Osteoblast (primary cell): ENCODE measurements at regions not wholly inside any gene's neighbourhood (a gene's known extent, or its start where the extent isn't known, plus 50 kb on each side); places are given as distances from the start of the nearest gene placed in this dataset.

ENCODE experiments used
- DNase-seq: peaks from one replicate; pipeline ENCODE4 v3.0.0; 2011; ENCODE audit warnings: low spot score, mixed read lengths; ENCODE audit not compliant: insufficient read length; ENCODE audit errors: missing footprints
- H2AFZ ChIP-seq: 2 replicates; pipeline ENCODE4 v1.6.0; 2011; ENCODE audit warnings: mild to moderate bottlenecking, low read length
- H3K27ac ChIP-seq: 2 replicates; pipeline ENCODE4 v1.5.1; 2011; ENCODE audit warnings: mild to moderate bottlenecking, low read depth, low read length, moderate library complexity
- H3K27me3 ChIP-seq: 2 replicates; pipeline ENCODE4 v1.6.0; 2012; ENCODE audit warnings: mild to moderate bottlenecking, control low read depth, inconsistent platforms, low read length, moderate library complexity; ENCODE audit not compliant: insufficient read depth
- H3K36me3 ChIP-seq: 2 replicates; pipeline ENCODE4 v1.5.1; 2011; ENCODE audit warnings: mild to moderate bottlenecking, low read length, control low read depth, moderate library complexity; ENCODE audit not compliant: insufficient read depth
- H3K4me1 ChIP-seq: 2 replicates; pipeline ENCODE4 v1.5.1; 2011; ENCODE audit warnings: mild to moderate bottlenecking, low read length, control low read depth, moderate library complexity; ENCODE audit not compliant: insufficient read depth
- H3K4me2 ChIP-seq: 2 replicates; pipeline ENCODE4 v1.6.0; 2011; ENCODE audit warnings: mild to moderate bottlenecking, low read length; ENCODE audit not compliant: insufficient read depth
- H3K4me3 ChIP-seq: fragments of 200-600 bp; sonication (generic); 3 replicates; pipeline ENCODE4 v1.5.1; 2012; ENCODE audit warnings: mild to moderate bottlenecking, low read length, inconsistent platforms; ENCODE audit not compliant: insufficient read depth
- H3K79me2 ChIP-seq: 2 replicates; pipeline ENCODE4 v1.6.0; 2012; ENCODE audit warnings: mild to moderate bottlenecking, low read length, control low read depth, inconsistent platforms; ENCODE audit not compliant: insufficient read depth
- H3K9me3 ChIP-seq: 2 replicates; pipeline ENCODE4 v1.5.1; 2011; ENCODE audit warnings: low read depth, low read length, control low read depth
- H4K20me1 ChIP-seq: 2 replicates; pipeline ENCODE4 v1.6.0; 2012; ENCODE audit warnings: mild to moderate bottlenecking, low read length, control low read depth; ENCODE audit not compliant: insufficient read depth
- TF ChIP-seq, protein P1 (sequence below): IDR thresholded peaks from 2 replicates; pipeline ENCODE4 v1.5.1; 2011; ENCODE audit warnings: mild to moderate bottlenecking, low read depth, low read length, moderate library complexity; ENCODE audit errors: extremely low read depth

- Histone ChIP-seq H3K4me1 (no peaks in the 10 kb centered on the region), H4K20me1 (no peaks in the 10 kb centered on the region), H3K4me3 (no peak overlapping the region), H3K4me2 (no peak overlapping the region), H3K9me3 (peaks cover 7% of the 10 kb centered on the region), H2AFZ (no peak overlapping the region), H3K36me3 (no peaks in the 10 kb centered on the region), H3K27ac (no peak overlapping the region), H3K27me3 (no peaks in the 10 kb centered on the region), H3K79me2 (no peaks in the 10 kb centered on the region)
- DNase-seq, result no peak
- TF ChIP-seq, protein P1, sequence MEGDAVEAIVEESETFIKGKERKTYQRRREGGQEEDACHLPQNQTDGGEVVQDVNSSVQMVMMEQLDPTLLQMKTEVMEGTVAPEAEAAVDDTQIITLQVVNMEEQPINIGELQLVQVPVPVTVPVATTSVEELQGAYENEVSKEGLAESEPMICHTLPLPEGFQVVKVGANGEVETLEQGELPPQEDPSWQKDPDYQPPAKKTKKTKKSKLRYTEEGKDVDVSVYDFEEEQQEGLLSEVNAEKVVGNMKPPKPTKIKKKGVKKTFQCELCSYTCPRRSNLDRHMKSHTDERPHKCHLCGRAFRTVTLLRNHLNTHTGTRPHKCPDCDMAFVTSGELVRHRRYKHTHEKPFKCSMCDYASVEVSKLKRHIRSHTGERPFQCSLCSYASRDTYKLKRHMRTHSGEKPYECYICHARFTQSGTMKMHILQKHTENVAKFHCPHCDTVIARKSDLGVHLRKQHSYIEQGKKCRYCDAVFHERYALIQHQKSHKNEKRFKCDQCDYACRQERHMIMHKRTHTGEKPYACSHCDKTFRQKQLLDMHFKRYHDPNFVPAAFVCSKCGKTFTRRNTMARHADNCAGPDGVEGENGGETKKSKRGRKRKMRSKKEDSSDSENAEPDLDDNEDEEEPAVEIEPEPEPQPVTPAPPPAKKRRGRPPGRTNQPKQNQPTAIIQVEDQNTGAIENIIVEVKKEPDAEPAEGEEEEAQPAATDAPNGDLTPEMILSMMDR, result no peak
Observed at GRCh38 chr16:5882087-5882640, 784.6 kb upstream of the EEF2KMT start.

DNA sequence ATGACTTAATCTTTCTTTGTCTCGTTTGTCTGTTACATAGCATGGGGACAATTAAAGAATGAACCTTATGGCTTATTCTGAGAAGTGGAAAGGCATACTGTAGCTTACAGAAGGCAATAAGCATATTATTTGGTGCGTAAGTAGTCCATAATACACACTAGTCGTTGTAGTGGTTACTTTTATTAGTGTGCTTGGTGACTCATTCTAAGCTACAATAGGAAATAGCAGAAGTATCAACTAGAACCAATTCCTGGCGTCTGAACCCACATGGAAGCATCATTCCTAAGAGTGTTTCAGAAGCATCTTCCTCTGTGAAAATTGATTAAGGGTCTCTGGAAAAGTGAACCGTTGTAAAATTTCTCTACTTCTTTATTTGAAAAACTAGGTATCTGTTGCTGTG, 777.8 kb upstream of the EEF2KMT start:
- no peaks in the 10 kb centered on the region for H4K20me1 ChIP-seq
- H3K27me3 ChIP-seq, result no peaks in the 10 kb centered on the region
- no peaks in the 10 kb centered on the region for H3K4me1 ChIP-seq
- no peak for DNase-seq
- peaks cover 7% of the 10 kb centered on the region for H3K9me3 ChIP-seq
- H3K27ac ChIP-seq, result no peak overlapping the region
- H3K36me3 ChIP-seq, result no peaks in the 10 kb centered on the region
- no peak overlapping the region for H2AFZ ChIP-seq
- no peaks in the 10 kb centered on the region for H3K79me2 ChIP-seq
- TF ChIP-seq, protein P1, result no peak
- H3K4me2 ChIP-seq, result no peak overlapping the region
- H3K4me3 ChIP-seq, result no peak overlapping the region

DNA sequence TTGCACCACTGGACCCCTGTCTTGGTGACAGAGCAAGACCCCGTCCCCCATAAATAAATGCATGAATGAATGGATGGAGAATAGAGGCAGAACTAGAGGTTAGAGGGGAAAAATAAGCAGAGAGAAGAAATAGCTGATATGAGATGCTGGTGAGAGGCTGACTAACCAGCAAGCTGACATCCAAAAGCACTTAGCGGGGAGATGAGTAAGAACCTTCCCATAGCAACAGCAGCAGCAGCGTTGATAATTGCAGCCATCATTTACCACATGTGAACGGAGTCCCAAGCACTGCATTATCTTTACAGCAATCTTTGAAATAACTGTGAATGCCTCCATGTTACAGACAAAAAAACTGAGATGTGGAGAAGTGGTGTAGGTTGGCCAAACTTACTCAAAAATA, 777.3 kb upstream of the EEF2KMT start:
- no peaks in the 10 kb centered on the region for H3K4me1 ChIP-seq
- no peaks in the 10 kb centered on the region for H3K36me3 ChIP-seq
- TF ChIP-seq, protein P1, result no peak
- H3K79me2 ChIP-seq, result no peaks in the 10 kb centered on the region
- no peak overlapping the region for H3K4me2 ChIP-seq
- H2AFZ ChIP-seq, result no peak overlapping the region
- H3K9me3 ChIP-seq, result peaks cover 6% of the 10 kb centered on the region
- no peaks in the 10 kb centered on the region for H4K20me1 ChIP-seq
- no peaks in the 10 kb centered on the region for H3K27me3 ChIP-seq
- no peak overlapping the region for H3K4me3 ChIP-seq
- no peak overlapping the region for H3K27ac ChIP-seq
- DNase-seq, result no peak

DNA sequence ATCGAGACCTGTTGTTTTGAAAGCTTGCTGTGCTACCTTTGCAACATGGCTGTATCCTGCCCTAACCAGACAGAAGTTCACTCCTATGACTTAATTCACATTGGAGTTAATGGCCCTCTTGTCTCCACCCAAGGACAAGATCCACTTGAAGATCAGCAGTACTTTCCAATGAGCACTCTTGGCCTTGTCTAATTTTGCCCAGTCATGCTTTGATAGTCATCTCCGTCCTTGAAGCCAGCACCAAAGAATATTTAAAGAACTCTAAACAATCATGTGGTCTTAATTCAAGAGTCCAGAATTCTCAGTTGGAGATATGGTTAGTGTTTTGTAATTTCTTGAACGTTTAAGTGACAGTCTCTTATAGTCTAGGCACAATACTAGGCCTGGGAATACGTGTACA, 775.6 kb upstream of the EEF2KMT start:
- TF ChIP-seq, protein P1, result no peak

More for the DNA sequence above, 775.6 kb upstream of the EEF2KMT start:
- Histone ChIP-seq H3K4me3 (no peak overlapping the region), H3K79me2 (no peaks in the 10 kb centered on the region), H3K36me3 (no peaks in the 10 kb centered on the region), H3K4me2 (no peak overlapping the region), H2AFZ (no peak overlapping the region), H3K27me3 (no peaks in the 10 kb centered on the region), H3K9me3 (peaks cover 5% of the 10 kb centered on the region), H3K27ac (no peak overlapping the region), H3K4me1 (no peaks in the 10 kb centered on the region), H4K20me1 (no peaks in the 10 kb centered on the region)
- DNase-seq, result no peak
